ENCODE measurements at regions not wholly inside any gene's neighbourhood (a gene's known extent, or its start where the extent isn't known, plus 50 kb on each side); places are given as distances from the start of the nearest gene placed in this dataset.

DNA sequence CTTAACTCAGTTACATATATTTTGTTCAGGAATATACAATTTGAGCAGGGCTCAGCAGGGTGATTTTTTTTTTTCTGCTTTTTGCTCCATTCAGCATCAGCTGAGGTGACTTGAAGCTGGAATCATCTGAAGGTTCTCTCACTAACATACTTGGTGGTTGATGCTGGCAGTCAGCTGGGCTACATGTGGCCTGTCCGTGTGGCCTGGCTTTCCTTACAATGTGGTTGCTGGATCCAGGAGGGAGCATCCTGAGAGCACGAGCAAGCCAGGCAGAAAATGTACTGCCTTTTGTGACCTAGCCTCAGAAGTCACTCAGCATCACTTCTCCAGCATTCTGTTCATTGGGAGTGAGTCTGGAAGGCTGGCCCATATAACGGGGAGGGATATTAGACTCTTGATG lies 151.6 kb upstream of the E2F8 start:
- DNase-seq (ENCODE audit: low read depth): no peak
- TF ChIP-seq, protein P1, sequence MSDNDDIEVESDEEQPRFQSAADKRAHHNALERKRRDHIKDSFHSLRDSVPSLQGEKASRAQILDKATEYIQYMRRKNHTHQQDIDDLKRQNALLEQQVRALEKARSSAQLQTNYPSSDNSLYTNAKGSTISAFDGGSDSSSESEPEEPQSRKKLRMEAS (IDR thresholded peaks at IDR 0.05; ENCODE audit: low read depth, low read length): no peak
- TF ChIP-seq, protein P2, sequence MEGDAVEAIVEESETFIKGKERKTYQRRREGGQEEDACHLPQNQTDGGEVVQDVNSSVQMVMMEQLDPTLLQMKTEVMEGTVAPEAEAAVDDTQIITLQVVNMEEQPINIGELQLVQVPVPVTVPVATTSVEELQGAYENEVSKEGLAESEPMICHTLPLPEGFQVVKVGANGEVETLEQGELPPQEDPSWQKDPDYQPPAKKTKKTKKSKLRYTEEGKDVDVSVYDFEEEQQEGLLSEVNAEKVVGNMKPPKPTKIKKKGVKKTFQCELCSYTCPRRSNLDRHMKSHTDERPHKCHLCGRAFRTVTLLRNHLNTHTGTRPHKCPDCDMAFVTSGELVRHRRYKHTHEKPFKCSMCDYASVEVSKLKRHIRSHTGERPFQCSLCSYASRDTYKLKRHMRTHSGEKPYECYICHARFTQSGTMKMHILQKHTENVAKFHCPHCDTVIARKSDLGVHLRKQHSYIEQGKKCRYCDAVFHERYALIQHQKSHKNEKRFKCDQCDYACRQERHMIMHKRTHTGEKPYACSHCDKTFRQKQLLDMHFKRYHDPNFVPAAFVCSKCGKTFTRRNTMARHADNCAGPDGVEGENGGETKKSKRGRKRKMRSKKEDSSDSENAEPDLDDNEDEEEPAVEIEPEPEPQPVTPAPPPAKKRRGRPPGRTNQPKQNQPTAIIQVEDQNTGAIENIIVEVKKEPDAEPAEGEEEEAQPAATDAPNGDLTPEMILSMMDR (IDR thresholded peaks at IDR 0.05; ENCODE audit: low read depth, low read length): no peak
- TF ChIP-seq MYC (IDR thresholded peaks at IDR 0.05; ENCODE audit: low read depth, low read length): no peak
- TF ChIP-seq POLR2A (IDR thresholded peaks at IDR 0.05; ENCODE audit: extremely low read depth, insufficient read length): no peak
- no peak overlapping the region for H3K4me3 ChIP-seq (ENCODE audit: low read depth, low read length)

- TF ChIP-seq, protein P1 (IDR thresholded peaks at IDR 0.05; ENCODE audit: low read depth, low read length): no peak
- TF ChIP-seq, protein P2 (IDR thresholded peaks at IDR 0.05; ENCODE audit: low read depth, low read length): no peak
- TF ChIP-seq POLR2A (IDR thresholded peaks at IDR 0.05; ENCODE audit: extremely low read depth, insufficient read length): no peak
- H3K4me3 ChIP-seq (ENCODE audit: low read depth, low read length): no peak overlapping the region
- DNase-seq (ENCODE audit: low read depth): no peak
These were observed 150.9 kb upstream of the E2F8 start for GRCh38 chr11:19391652-19392051.

DNA sequence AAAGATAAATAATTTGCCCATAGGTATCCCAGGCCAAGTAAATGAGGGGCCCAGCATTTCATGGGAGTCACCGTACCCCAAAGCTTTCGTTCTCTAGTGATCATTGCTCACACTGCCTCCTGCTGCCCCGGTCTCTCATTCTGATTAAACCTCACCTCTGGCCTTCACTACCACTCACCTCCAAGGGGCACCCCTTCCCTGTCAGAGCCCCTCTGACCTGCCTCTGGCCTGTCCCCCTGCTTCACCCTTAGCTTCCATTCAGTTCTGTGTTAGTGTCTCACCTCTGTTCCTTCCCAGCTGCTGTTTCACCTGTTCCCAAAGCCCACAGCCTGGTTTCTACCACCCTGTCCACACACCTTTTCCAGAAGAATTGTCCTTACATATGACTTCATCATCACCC lies 150.3 kb upstream of the E2F8 start:
- DNase-seq (ENCODE audit: low read depth): no peak
- TF ChIP-seq, protein P2 (IDR thresholded peaks at IDR 0.05; ENCODE audit: low read depth, low read length): no peak
- TF ChIP-seq, protein P1 (IDR thresholded peaks at IDR 0.05; ENCODE audit: low read depth, low read length): no peak
- TF ChIP-seq MYC (IDR thresholded peaks at IDR 0.05; ENCODE audit: low read depth, low read length): no peak
- no peak for TF ChIP-seq POLR2A (IDR thresholded peaks at IDR 0.05; ENCODE audit: extremely low read depth, insufficient read length)
- no peak overlapping the region for H3K4me3 ChIP-seq (ENCODE audit: low read depth, low read length)

GRCh38 chr11:19389787-19390303 lies 149.1 kb upstream of the E2F8 start:
- no peak overlapping the region for H3K4me3 ChIP-seq (ENCODE audit: low read depth, low read length)
- DNase-seq (ENCODE audit: low read depth): no peak
- TF ChIP-seq, protein P1 (IDR thresholded peaks at IDR 0.05; ENCODE audit: low read depth, low read length): no peak
- TF ChIP-seq, protein P2 (IDR thresholded peaks at IDR 0.05; ENCODE audit: low read depth, low read length): no peak
- TF ChIP-seq POLR2A (IDR thresholded peaks at IDR 0.05; ENCODE audit: extremely low read depth, insufficient read length) (no peak), MYC (IDR thresholded peaks at IDR 0.05; ENCODE audit: low read depth, low read length) (no peak)

DNA sequence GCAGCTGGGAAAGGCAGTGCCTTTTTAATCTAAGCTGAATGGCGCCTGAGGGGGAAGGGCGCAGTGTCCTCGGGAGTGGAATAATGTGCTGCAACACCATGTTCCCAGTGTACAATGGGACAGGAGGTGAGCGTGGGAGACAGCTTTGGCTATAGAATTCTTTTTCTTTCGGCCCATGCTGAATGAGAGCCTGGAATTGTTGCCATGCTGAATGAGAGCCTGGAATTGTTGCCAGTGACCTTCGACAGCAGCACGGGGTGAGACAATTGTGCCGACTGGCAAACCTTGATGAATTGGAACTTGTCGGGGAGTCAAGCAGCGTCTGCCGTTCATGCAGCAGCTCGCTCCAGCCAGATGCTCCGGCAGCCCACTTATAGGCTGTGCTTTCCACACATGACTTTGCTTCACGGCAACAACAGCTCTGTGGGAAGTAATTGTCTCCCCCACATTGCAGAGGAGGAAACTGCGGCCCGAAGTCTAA lies 141.4 kb upstream of the E2F8 start:
- DNase-seq (ENCODE audit: low read depth): no peak
- H3K4me3 ChIP-seq (ENCODE audit: low read depth, low read length): no peak overlapping the region
- TF ChIP-seq, protein P1 (IDR thresholded peaks at IDR 0.05; ENCODE audit: low read depth, low read length): no peak
- TF ChIP-seq, protein P2 (IDR thresholded peaks at IDR 0.05; ENCODE audit: low read depth, low read length): no peak
- no peak for TF ChIP-seq POLR2A (IDR thresholded peaks at IDR 0.05; ENCODE audit: extremely low read depth, insufficient read length)

Measured in NB4 (cell line).